ENCODE measurements at regions not wholly inside any gene's neighbourhood (a gene's known extent, or its start where the extent isn't known, plus 50 kb on each side); places are given as distances from the start of the nearest gene placed in this dataset.

- Histone ChIP-seq H3K4me3 (no peak overlapping the region), H3K27ac (no peak overlapping the region), H3K9me3 (ENCODE audit: low read depth, low read length) (no peaks in the 10 kb centered on the region), H3K36me3 (ENCODE audit: insufficient read depth, low read length) (no peaks in the 10 kb centered on the region), H3K9ac (ENCODE audit: insufficient read length) (no peak overlapping the region)
- TF ChIP-seq POLR2AphosphoS5 (IDR thresholded peaks at IDR 0.05; ENCODE audit: borderline replicate concordance, low read depth, low read length) (no peak), EZH2 (IDR thresholded peaks at IDR 0.05) (no peak), FOXP2 (optimal IDR thresholded peaks at IDR 0.05; ENCODE audit: control extremely low read depth, extremely low read length, insufficient read depth) (no peak)
- DNase-seq (ENCODE audit: low read depth, low spot score): no peak
Measured at GRCh38 chr18:53937037-53937436, 287.4 kb downstream of the MBD2 start.

DNA sequence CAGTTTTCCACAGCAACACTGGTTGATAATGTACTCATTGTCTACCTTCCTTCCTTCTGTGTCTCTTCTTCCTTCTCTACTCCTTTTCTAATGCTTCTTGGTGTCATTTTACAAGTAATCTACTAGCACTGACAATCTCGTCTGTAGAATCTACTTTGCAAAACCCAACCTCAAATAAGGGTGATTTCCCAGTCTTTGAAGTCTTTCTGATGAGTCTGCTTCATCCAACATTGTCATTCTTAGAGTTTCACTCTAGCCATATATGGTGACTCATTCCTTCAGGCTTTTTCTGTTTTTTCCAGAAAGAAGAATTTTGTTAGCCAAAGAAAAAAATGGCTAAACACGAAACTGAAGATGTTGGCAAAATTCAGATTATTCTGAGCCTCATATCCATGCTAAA is 288.7 kb downstream of the MBD2 start:
- H3K4me3 ChIP-seq: no peak overlapping the region
- no peak for DNase-seq (ENCODE audit: low read depth, low spot score)
- TF ChIP-seq POLR2AphosphoS5 (IDR thresholded peaks at IDR 0.05; ENCODE audit: borderline replicate concordance, low read depth, low read length) (no peak), EZH2 (IDR thresholded peaks at IDR 0.05) (no peak), FOXP2 (optimal IDR thresholded peaks at IDR 0.05; ENCODE audit: control extremely low read depth, extremely low read length, insufficient read depth) (no peak)
- H3K27ac ChIP-seq: no peak overlapping the region
- no peaks in the 10 kb centered on the region for H3K36me3 ChIP-seq (ENCODE audit: insufficient read depth, low read length)
- no peaks in the 10 kb centered on the region for H3K9me3 ChIP-seq (ENCODE audit: low read depth, low read length)
- H3K9ac ChIP-seq (ENCODE audit: insufficient read length): no peak overlapping the region

DNA sequence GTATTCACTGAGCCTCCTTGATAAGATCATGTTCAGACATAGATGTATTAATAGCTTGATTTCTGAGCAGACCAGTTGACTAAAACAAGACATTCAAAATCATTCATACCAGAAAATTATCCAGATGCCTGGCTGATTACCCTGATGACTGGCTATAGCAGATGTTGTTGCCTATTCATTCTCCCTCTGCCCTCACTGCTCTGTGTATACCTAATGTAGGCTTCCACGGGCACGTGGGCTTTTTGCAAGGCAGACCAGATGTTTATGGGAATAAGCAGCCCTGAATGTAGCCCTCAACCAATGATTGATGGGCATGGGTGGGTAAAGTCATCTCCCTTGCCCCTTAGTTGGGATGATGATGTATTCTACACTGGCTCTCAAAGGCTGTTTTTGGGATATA is 289.1 kb downstream of the MBD2 start:
- H3K27ac ChIP-seq: no peak overlapping the region
- DNase-seq (ENCODE audit: low read depth, low spot score): no peak
- TF ChIP-seq EZH2 (IDR thresholded peaks at IDR 0.05): no peak
- TF ChIP-seq FOXP2 (optimal IDR thresholded peaks at IDR 0.05; ENCODE audit: control extremely low read depth, extremely low read length, insufficient read depth): no peak
- TF ChIP-seq POLR2AphosphoS5 (IDR thresholded peaks at IDR 0.05; ENCODE audit: borderline replicate concordance, low read depth, low read length): no peak
- H3K36me3 ChIP-seq (ENCODE audit: insufficient read depth, low read length): no peaks in the 10 kb centered on the region
- no peak overlapping the region for H3K9ac ChIP-seq (ENCODE audit: insufficient read length)
- no peaks in the 10 kb centered on the region for H3K9me3 ChIP-seq (ENCODE audit: low read depth, low read length)
- no peak overlapping the region for H3K4me3 ChIP-seq

DNA sequence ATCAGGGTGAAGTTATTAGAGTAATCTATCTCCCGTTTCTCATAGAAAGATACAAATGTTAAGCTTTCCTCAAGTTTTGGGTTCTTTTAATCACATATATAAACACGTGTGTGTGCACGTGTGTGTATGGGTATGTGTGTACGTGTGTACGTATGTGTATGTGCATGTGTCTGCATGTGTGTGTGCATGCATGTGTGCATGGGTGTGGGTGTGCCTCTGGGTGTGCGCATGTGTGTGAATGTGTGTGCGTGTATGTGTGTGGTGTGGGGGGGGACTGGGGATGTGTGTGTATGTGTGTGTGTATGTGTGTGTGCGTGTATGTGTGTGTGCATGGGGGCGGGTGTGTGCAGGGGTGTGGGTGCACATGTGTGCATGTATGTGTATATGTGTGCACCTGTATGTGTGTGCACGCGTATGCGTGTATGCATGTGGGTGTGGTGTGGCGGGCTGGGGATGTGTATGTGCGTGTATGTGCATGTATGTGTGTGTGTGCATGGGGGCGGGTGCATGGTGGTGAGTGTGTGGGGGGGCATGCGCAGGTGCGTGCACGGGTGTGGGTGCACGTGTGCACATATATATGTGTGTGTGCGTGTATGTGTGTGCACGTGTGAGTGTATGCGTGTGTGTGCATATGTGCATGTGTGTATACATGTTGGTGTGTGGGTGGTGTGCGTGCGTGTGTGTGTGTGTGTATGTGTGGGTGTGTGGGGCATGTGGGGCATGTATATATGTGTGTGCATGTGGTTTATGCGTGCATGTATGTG is 304.0 kb downstream of the MBD2 start:
- no peak for DNase-seq (ENCODE audit: low read depth, low spot score)
- Histone ChIP-seq H3K36me3 (ENCODE audit: insufficient read depth, low read length) (no peaks in the 10 kb centered on the region), H3K27ac (no peak overlapping the region), H3K9ac (ENCODE audit: insufficient read length) (no peak overlapping the region), H3K9me3 (ENCODE audit: low read depth, low read length) (no peaks in the 10 kb centered on the region), H3K4me3 (no peak overlapping the region)
- TF ChIP-seq POLR2AphosphoS5 (IDR thresholded peaks at IDR 0.05; ENCODE audit: borderline replicate concordance, low read depth, low read length) (no peak), FOXP2 (optimal IDR thresholded peaks at IDR 0.05; ENCODE audit: control extremely low read depth, extremely low read length, insufficient read depth) (no peak), EZH2 (IDR thresholded peaks at IDR 0.05) (no peak)

DNA sequence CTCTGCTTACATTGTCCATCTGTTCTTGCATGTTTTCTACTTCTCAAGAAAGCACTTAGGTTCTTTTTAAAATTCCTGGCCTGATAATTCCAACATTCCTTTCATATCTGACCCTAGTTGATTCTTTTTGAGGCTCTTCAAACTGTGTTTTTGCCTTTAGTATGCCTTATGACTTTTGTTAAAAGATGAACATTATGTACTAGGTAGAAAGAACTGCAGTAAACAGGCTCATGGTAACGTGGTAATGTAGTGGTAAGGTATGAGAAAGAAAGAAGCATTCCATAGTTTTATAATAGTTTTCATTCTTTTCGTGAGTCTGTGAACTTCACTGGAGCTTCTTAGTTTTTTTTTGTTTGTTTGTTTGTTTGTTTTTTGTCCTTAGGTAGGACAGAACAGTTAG is 306.4 kb downstream of the MBD2 start:
- no peak for TF ChIP-seq FOXP2 (optimal IDR thresholded peaks at IDR 0.05; ENCODE audit: control extremely low read depth, extremely low read length, insufficient read depth)
- TF ChIP-seq EZH2 (IDR thresholded peaks at IDR 0.05): no peak
- no peak for TF ChIP-seq POLR2AphosphoS5 (IDR thresholded peaks at IDR 0.05; ENCODE audit: borderline replicate concordance, low read depth, low read length)
- Histone ChIP-seq H3K9me3 (ENCODE audit: low read depth, low read length) (no peaks in the 10 kb centered on the region), H3K9ac (ENCODE audit: insufficient read length) (no peak overlapping the region), H3K4me3 (no peak overlapping the region), H3K36me3 (ENCODE audit: insufficient read depth, low read length) (no peaks in the 10 kb centered on the region), H3K27ac (no peak overlapping the region)
- DNase-seq (ENCODE audit: low read depth, low spot score): no peak

DNA sequence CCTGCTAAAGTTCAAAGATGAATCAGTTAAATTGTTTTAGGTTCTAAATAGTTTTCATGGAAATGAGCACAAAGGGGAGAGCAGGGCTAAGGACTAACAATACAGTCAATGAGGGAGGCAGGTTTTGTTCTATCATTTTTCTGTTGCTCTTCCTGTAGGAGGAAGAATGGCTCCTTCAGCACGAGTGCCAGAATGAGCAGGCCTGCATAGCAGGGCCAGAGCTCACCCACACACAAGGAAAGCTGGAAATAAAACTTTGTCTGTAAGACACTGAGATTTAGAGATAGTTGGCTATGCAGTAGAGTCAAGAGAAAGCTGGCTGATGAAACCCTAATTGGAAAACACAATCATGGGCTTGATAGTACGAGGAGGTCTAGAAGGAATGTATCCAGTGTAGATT is 313.3 kb downstream of the MBD2 start:
- Histone ChIP-seq H3K9ac (ENCODE audit: insufficient read length) (no peak overlapping the region), H3K36me3 (ENCODE audit: insufficient read depth, low read length) (no peaks in the 10 kb centered on the region), H3K27ac (no peak overlapping the region), H3K9me3 (ENCODE audit: low read depth, low read length) (no peaks in the 10 kb centered on the region), H3K4me3 (no peak overlapping the region)
- TF ChIP-seq FOXP2 (optimal IDR thresholded peaks at IDR 0.05; ENCODE audit: control extremely low read depth, extremely low read length, insufficient read depth) (no peak), POLR2AphosphoS5 (IDR thresholded peaks at IDR 0.05; ENCODE audit: borderline replicate concordance, low read depth, low read length) (no peak), EZH2 (IDR thresholded peaks at IDR 0.05) (no peak)
- DNase-seq (ENCODE audit: low read depth, low spot score): no peak

GRCh38 chr18:53909668-53910067 is 314.8 kb downstream of the MBD2 start:
- no peaks in the 10 kb centered on the region for H3K9me3 ChIP-seq (ENCODE audit: low read depth, low read length)
- H3K4me3 ChIP-seq: no peak overlapping the region
- TF ChIP-seq EZH2 (IDR thresholded peaks at IDR 0.05) (no peak), POLR2AphosphoS5 (IDR thresholded peaks at IDR 0.05; ENCODE audit: borderline replicate concordance, low read depth, low read length) (no peak), FOXP2 (optimal IDR thresholded peaks at IDR 0.05; ENCODE audit: control extremely low read depth, extremely low read length, insufficient read depth) (no peak)
- no peak overlapping the region for H3K9ac ChIP-seq (ENCODE audit: insufficient read length)
- DNase-seq (ENCODE audit: low read depth, low spot score): peak; percentile 5
- H3K27ac ChIP-seq: no peak overlapping the region
- H3K36me3 ChIP-seq (ENCODE audit: insufficient read depth, low read length): no peaks in the 10 kb centered on the region

DNA sequence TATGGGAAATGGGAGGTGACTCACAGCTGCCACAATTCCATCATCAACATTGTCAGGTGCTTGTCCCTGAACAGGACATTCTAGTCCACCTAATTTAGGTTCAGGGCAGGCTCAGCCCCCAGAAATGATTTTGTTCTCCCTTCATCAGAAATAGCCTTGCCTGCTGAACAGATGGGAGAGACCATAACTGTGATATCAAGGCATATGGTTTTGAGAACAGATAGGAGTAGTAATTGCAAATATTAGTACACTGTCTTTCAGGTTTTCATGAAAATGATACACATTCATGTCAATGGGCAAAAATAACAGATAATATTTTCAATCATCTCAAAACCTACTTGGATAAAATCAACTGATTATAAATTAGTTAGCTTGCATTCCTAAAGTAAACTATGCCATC is 316.5 kb downstream of the MBD2 start:
- Histone ChIP-seq H3K27ac (no peak overlapping the region), H3K36me3 (ENCODE audit: insufficient read depth, low read length) (no peaks in the 10 kb centered on the region), H3K9ac (ENCODE audit: insufficient read length) (no peak overlapping the region), H3K4me3 (no peak overlapping the region), H3K9me3 (ENCODE audit: low read depth, low read length) (no peaks in the 10 kb centered on the region)
- TF ChIP-seq FOXP2 (optimal IDR thresholded peaks at IDR 0.05; ENCODE audit: control extremely low read depth, extremely low read length, insufficient read depth) (no peak), POLR2AphosphoS5 (IDR thresholded peaks at IDR 0.05; ENCODE audit: borderline replicate concordance, low read depth, low read length) (no peak), EZH2 (IDR thresholded peaks at IDR 0.05) (no peak)
- DNase-seq (ENCODE audit: low read depth, low spot score): no peak

GRCh38 chr18:53906681-53907080 is 317.8 kb downstream of the MBD2 start:
- TF ChIP-seq FOXP2 (optimal IDR thresholded peaks at IDR 0.05; ENCODE audit: control extremely low read depth, extremely low read length, insufficient read depth) (no peak), POLR2AphosphoS5 (IDR thresholded peaks at IDR 0.05; ENCODE audit: borderline replicate concordance, low read depth, low read length) (no peak), EZH2 (IDR thresholded peaks at IDR 0.05) (no peak)
- Histone ChIP-seq H3K36me3 (ENCODE audit: insufficient read depth, low read length) (no peaks in the 10 kb centered on the region), H3K9me3 (ENCODE audit: low read depth, low read length) (no peaks in the 10 kb centered on the region), H3K4me3 (no peak overlapping the region), H3K27ac (no peak overlapping the region), H3K9ac (ENCODE audit: insufficient read length) (no peak overlapping the region)
- DNase-seq (ENCODE audit: low read depth, low spot score): no peak
